HG03354 (cell line): ENCODE measurements at regions not wholly inside any gene's neighbourhood (a gene's known extent, or its start where the extent isn't known, plus 50 kb on each side); places are given as distances from the start of the nearest gene placed in this dataset.
"Not testable (repeated sequence)": the region's sequence is repeated elsewhere in the genome, so short reads cannot be mapped to it uniquely, and the experiment has no call there.

ENCODE experiments used
- ATAC-seq: cut with Tn5 transposase; IDR thresholded peaks from one replicate; pipeline ENCODE4 v1.9.1; 2021; ENCODE audit warnings: mild to moderate bottlenecking; ENCODE audit not compliant: unreplicated experiment, poor library complexity, severe bottlenecking

GRCh38 chr18:56490942-56491341, 147.4 kb downstream of the TXNL1 start:
- no peak for ATAC-seq

GRCh38 chr18:56489893-56490292, 148.5 kb downstream of the TXNL1 start:
- ATAC-seq, result no peak

- no peak for ATAC-seq
Measured at GRCh38 chr18:56488739-56489138, 149.7 kb downstream of the TXNL1 start.

- no peak for ATAC-seq
Measured at GRCh38 chr18:56487801-56488200, 150.6 kb downstream of the TXNL1 start.

GRCh38 chr18:56483386-56483785, 155.0 kb downstream of the TXNL1 start:
- no peak for ATAC-seq

GRCh38 chr18:56482813-56483212, 155.6 kb downstream of the TXNL1 start:
- ATAC-seq, result not testable (repeated sequence)

GRCh38 chr18:56481751-56482150, 156.6 kb downstream of the TXNL1 start:
- no peak for ATAC-seq

GRCh38 chr18:56479841-56480240, 158.6 kb downstream of the TXNL1 start:
- ATAC-seq, result no peak

GRCh38 chr18:56475250-56475649, 163.1 kb downstream of the TXNL1 start:
- ATAC-seq, result no peak

- ATAC-seq, result no peak
Measured at GRCh38 chr18:56473400-56474024, 164.9 kb downstream of the TXNL1 start.

- no peak for ATAC-seq
Measured at GRCh38 chr18:56470406-56471351, 167.7 kb downstream of the TXNL1 start.

GRCh38 chr18:56469582-56469981, 168.8 kb downstream of the TXNL1 start:
- ATAC-seq, result no peak

- ATAC-seq, result no peak
Measured at GRCh38 chr18:56468396-56468795, 170.0 kb downstream of the TXNL1 start.

GRCh38 chr18:56462276-56462675, 176.1 kb downstream of the TXNL1 start:
- no peak for ATAC-seq

GRCh38 chr18:56461151-56461550, 177.2 kb downstream of the TXNL1 start:
- no peak for ATAC-seq

- no peak for ATAC-seq
Measured at GRCh38 chr18:56460581-56460980, 177.8 kb downstream of the TXNL1 start.

GRCh38 chr18:56458770-56459712, 179.4 kb downstream of the TXNL1 start:
- no peak for ATAC-seq

- no peak for ATAC-seq
Measured at GRCh38 chr18:56455874-56456273, 182.5 kb downstream of the TXNL1 start.

- ATAC-seq, result no peak
Measured at GRCh38 chr18:56455141-56455540, 183.3 kb downstream of the TXNL1 start.

GRCh38 chr18:56453631-56454030, 184.8 kb downstream of the TXNL1 start:
- ATAC-seq, result no peak
